Heart left ventricle (tissue), 16 donors: ENCODE measurements at regions not wholly inside any gene's neighbourhood (a gene's known extent, or its start where the extent isn't known, plus 50 kb on each side); places are given as distances from the start of the nearest gene placed in this dataset.

Experiments
- ATAC-seq, 4 donors: fragments of 200-7000 bp; cut with Tn5 transposase; one replicate each; pipeline ENCODE4 v1.9.1; 2020 to 2022; ENCODE audit warnings: moderate library complexity in 4 of 4, mild to moderate bottlenecking in 3 of 4, moderate number of reproducible peaks in 1 of 4
- DNase-seq, 5 donors: peaks; one replicate each; pipeline ENCODE4 v3.0.0-alpha.2; 2020
- H3K27ac ChIP-seq, 12 donors: fragments of 200-600 bp; sonication (generic) in 4 of 12; one replicate each; pipeline versions ENCODE4 v1.5.0 to v1.8.0; 2016 to 2022; ENCODE audit warnings: mild to moderate bottlenecking in 2 of 12
- H3K27me3 ChIP-seq, 9 donors: fragments of 200-600 bp; sonication (generic) in 2 of 9; one replicate each; pipeline versions ENCODE4 v1.5.1 to v1.8.0; 2016 to 2022; ENCODE audit warnings: mild to moderate bottlenecking in 3 of 9
- H3K36me3 ChIP-seq, 9 donors: fragments of 200-600 bp; sonication (generic) in 2 of 9; one replicate each; pipeline versions ENCODE4 v1.5.0 to v1.8.0; 2018 to 2022; ENCODE audit warnings: mild to moderate bottlenecking in 2 of 9
- H3K4me1 ChIP-seq, 12 donors: fragments of 200-600 bp; sonication (generic) in 4 of 12; one replicate each; pipeline versions ENCODE4 v1.5.0 to v1.8.0; 2016 to 2022; ENCODE audit warnings: mild to moderate bottlenecking in 3 of 12
- H3K4me3 ChIP-seq, 12 donors: fragments of 200-600 bp; sonication (generic) in 4 of 12; one replicate each; pipeline versions ENCODE4 v1.5.0 to v1.8.0; 2017 to 2022; ENCODE audit warnings: mild to moderate bottlenecking in 9 of 12, moderate library complexity in 4 of 12
- H3K9me3 ChIP-seq, 12 donors: fragments of 200-600 bp; sonication (generic) in 4 of 12; one replicate each; pipeline versions ENCODE4 v1.5.0 to v1.8.0; 2016 to 2022; ENCODE audit warnings: mild to moderate bottlenecking in 1 of 12
- POLR2A ChIP-seq, 2 donors: fragments of 450-650 bp; IDR thresholded peaks; one replicate each; pipeline ENCODE4 v1.6.1; 2017; ENCODE audit warnings: antibody characterized with exemption in 2 of 2, mild to moderate bottlenecking in 2 of 2, moderate library complexity in 2 of 2
- WGBS, 4 donors: extraction: QIAGEN DNeasy Blood & Tissue Kit in 2 of 4; methylation state at CpG; one replicate each; pipeline versions ENCODE4 v1.1.5 to v1.1.7; 2013 to 2018; 5-methylcytosine and 5-hydroxymethylcytosine counted together
- intact Hi-C, 10 donors: fragments of 100-400 bp; cut with DNase I; formaldehyde crosslinking; loops; one replicate each; pipeline versions ENCODE4 v1.11.1 to v1.14.2; 2022
- TF ChIP-seq, protein P1 (sequence below), 12 donors: fragments of 200-600 bp; sonication (generic) in 4 of 12; IDR thresholded peaks; one replicate each; pipeline versions ENCODE4 v1.5.0 to v1.8.0; 2018 to 2022; ENCODE audit warnings: antibody characterized with exemption in 12 of 12, mild to moderate bottlenecking in 5 of 12
- donor health status: ischemic (EF 13 %, LVEDD 7.1; RV severe dilation, severe dysfunction).
- donor health status: healthy with polysubstance abuse.
- donor health status: DM: no; HTN: yes; CAD: no.
- donor health status: DM: no; HTN: no; CAD: no.
- donor health status: ischemic (EF 25% LVEDD 6.9; RV normal size, moderate dysfunction).
- donor health status: ischemic (EF 25% LVEDD 5.7; RV mildly dilated, moderate dysfunction).
- donor health status: healthy.
- donor health status: DM: yes; HTN: yes; CAD: no.
- donor health status: ischemic (EF 35%, LVEDD 5.7; RV mildly dilated, moderate dysfunction).
- donor health status: nonischemic (EF 11% LVEDD 7.7; RV severe dilation, severe dysfunction).
- donor health status: DM: yes; HTN: yes; CAD: no.
- donor health status: PGD.
- donor health status: ischemic (EF 29% LVEDD 5.4; RV normal size, mild dysfunction).
- donor health status: nonischemic (EF 23%, LVEDD 6.1; RV moderate dilation, normal function).

DNA sequence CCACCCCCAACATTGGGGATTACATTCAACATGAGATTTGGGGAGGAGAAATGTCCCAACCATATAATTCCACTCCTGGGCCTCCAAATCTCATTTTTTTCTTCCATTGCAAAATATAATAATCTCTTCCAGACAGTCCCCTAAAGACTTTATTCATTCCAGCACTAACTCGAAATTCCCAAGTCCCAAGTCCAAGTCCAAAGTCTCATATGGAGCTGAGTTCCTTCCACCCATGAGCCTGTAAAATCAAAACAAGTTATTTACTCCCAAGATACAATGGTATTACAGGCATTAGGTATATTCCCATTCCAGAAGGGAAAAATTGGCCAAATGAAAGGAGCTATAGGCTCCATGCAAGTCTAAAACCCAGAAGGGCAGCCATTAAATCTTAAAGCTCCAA is 56.7 kb downstream of the P2RY1 start:
- H3K4me1 ChIP-seq = no peaks in the 10 kb centered on the region
- TF ChIP-seq, protein P1, sequence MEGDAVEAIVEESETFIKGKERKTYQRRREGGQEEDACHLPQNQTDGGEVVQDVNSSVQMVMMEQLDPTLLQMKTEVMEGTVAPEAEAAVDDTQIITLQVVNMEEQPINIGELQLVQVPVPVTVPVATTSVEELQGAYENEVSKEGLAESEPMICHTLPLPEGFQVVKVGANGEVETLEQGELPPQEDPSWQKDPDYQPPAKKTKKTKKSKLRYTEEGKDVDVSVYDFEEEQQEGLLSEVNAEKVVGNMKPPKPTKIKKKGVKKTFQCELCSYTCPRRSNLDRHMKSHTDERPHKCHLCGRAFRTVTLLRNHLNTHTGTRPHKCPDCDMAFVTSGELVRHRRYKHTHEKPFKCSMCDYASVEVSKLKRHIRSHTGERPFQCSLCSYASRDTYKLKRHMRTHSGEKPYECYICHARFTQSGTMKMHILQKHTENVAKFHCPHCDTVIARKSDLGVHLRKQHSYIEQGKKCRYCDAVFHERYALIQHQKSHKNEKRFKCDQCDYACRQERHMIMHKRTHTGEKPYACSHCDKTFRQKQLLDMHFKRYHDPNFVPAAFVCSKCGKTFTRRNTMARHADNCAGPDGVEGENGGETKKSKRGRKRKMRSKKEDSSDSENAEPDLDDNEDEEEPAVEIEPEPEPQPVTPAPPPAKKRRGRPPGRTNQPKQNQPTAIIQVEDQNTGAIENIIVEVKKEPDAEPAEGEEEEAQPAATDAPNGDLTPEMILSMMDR (IDR thresholded peaks at IDR 0.05) = no peak
- no peak for TF ChIP-seq POLR2A (IDR thresholded peaks at IDR 0.05)
- no peaks in the 10 kb centered on the region for H3K9me3 ChIP-seq
- ATAC-seq (no peak), DNase-seq (no peak)
- no peak overlapping the region for H3K4me3 ChIP-seq
- no peaks in the 10 kb centered on the region for H3K36me3 ChIP-seq
- WGBS, 4 donors = 73 to 94% (median 85%) methylated on average over 1 of the region's 1 CpG
- no peak overlapping the region for H3K27ac ChIP-seq
- intact Hi-C loops = no loop called here
- no peaks in the 10 kb centered on the region for H3K27me3 ChIP-seq

DNA sequence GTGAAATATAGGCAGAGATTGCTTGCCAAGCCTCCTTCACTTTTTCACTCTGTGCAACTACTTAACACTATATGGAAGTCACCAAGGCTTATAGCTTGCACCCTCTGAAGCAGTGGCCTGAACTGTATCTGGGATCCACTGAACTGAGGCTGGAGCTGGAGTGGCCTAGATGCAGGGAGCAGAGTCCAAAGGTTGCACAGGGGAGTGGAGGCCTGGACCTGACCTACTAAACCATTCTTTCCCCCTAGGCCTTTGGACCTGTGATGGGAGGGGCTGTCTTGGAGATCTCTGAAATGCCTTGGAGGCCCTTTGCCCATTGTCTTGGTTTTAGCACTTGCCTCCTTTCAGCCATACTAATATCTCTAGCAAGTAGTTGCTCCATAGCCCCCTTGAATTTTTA is 57.5 kb downstream of the P2RY1 start:
- no peak overlapping the region for H3K4me3 ChIP-seq
- DNase-seq = no peak
- no peaks in the 10 kb centered on the region for H3K4me1 ChIP-seq
- intact Hi-C loops = no loop called here
- no peak for ATAC-seq
- TF ChIP-seq, protein P1 (IDR thresholded peaks at IDR 0.05) = no peak
- no peak for TF ChIP-seq POLR2A (IDR thresholded peaks at IDR 0.05)
- H3K36me3 ChIP-seq = no peaks in the 10 kb centered on the region
- H3K27me3 ChIP-seq = no peaks in the 10 kb centered on the region
- no peaks in the 10 kb centered on the region for H3K9me3 ChIP-seq
- H3K27ac ChIP-seq = no peak overlapping the region

DNA sequence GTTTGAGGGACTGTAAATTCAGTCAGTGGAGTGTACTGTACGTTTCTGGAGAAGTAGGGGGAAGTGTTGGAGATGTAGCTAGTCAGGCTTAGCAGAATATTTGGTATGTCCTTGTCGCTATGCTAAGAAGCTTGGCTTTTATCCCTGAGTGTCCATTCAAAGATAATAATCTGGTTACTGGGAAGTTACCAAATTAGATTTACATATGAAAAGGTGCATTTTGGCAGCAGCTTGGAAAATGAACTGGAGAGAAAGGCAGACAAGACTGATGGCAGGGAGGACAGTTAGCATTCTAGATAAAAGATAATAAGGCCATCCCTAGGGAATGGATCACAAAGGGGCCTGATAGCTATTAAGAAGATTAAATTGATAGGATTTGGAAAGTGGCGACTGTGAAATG is 58.7 kb downstream of the P2RY1 start:
- no peaks in the 10 kb centered on the region for H3K9me3 ChIP-seq
- TF ChIP-seq, protein P1 (IDR thresholded peaks at IDR 0.05) = no peak
- no peak for TF ChIP-seq POLR2A (IDR thresholded peaks at IDR 0.05)
- H3K4me3 ChIP-seq = no peak overlapping the region
- 43 to 70% (median 48%) methylated on average over 3 of the region's 3 CpGs for WGBS, 4 donors
- H3K27me3 ChIP-seq = no peaks in the 10 kb centered on the region
- no peak for ATAC-seq
- H3K27ac ChIP-seq = no peak overlapping the region
- intact Hi-C loops = no loop called here
- no peaks in the 10 kb centered on the region for H3K36me3 ChIP-seq
- DNase-seq = no peak
- H3K4me1 ChIP-seq = no peaks in the 10 kb centered on the region

DNA sequence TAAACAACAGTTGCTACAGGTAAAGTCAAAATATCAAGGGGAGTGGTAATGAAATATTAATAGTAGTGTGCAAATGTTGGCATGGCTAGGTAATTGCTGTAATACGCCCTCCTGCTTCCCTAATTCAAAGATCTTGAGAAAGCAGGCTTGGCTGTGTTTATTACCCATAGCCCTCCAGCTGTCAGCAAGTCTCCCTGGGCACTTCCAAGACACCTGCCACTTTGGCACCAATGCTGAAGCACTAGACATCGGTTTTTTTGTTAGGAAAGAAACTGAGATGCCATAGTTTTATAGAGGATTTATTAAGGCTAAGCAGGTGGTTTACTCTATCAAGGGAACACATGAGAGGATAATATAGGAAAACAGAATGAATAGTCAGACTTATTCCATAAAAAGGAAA is 64.4 kb downstream of the P2RY1 start:
- DNase-seq (no peak), ATAC-seq (no peak)
- intact Hi-C loops = loop anchor here in 1 of 10 donors (1.0 kb wide), 1 partner anchor 22 kb away; no protein-coding TSS in a partner anchor
- H3K9me3 ChIP-seq = no peaks in the 10 kb centered on the region
- H3K27ac ChIP-seq = no peak overlapping the region
- H3K36me3 ChIP-seq = no peaks in the 10 kb centered on the region
- H3K4me1 ChIP-seq = no peaks in the 10 kb centered on the region
- 41 to 56% (median 52%) methylated on average over 2 of the region's 2 CpGs for WGBS, 4 donors
- no peak overlapping the region for H3K4me3 ChIP-seq
- H3K27me3 ChIP-seq = no peaks in the 10 kb centered on the region
- no peak for TF ChIP-seq POLR2A (IDR thresholded peaks at IDR 0.05)
- TF ChIP-seq, protein P1 (IDR thresholded peaks at IDR 0.05) = no peak
